ENCODE measurements at regions not wholly inside any gene's neighbourhood (a gene's known extent, or its start where the extent isn't known, plus 50 kb on each side); places are given as distances from the start of the nearest gene placed in this dataset.

GRCh38 chr3:99434190-99434589 is 204.2 kb upstream of the COL8A1 start:
- H3K4me3 ChIP-seq (ENCODE audit: low read depth, low read length), result no peak overlapping the region
- TF ChIP-seq, protein P1, sequence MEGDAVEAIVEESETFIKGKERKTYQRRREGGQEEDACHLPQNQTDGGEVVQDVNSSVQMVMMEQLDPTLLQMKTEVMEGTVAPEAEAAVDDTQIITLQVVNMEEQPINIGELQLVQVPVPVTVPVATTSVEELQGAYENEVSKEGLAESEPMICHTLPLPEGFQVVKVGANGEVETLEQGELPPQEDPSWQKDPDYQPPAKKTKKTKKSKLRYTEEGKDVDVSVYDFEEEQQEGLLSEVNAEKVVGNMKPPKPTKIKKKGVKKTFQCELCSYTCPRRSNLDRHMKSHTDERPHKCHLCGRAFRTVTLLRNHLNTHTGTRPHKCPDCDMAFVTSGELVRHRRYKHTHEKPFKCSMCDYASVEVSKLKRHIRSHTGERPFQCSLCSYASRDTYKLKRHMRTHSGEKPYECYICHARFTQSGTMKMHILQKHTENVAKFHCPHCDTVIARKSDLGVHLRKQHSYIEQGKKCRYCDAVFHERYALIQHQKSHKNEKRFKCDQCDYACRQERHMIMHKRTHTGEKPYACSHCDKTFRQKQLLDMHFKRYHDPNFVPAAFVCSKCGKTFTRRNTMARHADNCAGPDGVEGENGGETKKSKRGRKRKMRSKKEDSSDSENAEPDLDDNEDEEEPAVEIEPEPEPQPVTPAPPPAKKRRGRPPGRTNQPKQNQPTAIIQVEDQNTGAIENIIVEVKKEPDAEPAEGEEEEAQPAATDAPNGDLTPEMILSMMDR (IDR thresholded peaks at IDR 0.05; ENCODE audit: control insufficient read depth, extremely low read depth, insufficient read depth), result no peak
- no peak for DNase-seq (ENCODE audit: low read depth)

DNA sequence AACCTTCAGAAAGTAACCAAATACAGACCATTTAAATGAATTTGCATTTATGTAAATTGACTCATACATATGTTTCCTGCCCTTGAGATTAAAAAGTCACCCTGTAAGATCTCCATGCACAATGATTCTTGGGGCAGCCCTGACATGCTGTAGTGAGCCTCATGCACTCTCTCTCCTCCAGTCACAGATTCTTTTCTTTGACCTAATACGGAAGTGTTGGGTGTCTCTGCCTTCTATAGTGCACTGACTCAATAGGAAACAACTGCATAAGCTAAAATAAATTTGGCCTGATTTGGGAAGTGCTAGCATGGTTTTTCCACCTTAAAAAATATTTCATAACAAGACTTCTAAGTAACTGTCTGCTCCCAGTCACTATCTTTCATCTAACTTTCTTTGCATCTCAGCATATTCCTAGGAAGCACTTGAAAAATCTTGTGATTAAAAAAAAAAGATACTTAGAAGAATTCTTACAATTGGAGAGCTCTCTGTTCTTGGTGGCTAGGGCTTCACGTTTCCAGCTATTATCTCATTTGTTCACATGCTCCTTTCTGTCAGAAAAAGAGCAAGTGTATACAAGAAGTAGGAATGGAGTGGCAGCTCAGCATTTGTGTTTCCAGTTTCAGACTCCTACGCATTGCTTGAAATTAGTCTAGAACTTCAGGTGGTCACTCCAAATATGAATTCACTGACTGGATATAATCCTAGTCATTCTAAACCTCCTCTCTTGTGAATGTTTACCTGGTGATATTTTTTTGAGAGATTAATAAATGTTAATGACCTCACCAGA is 207.9 kb upstream of the COL8A1 start:
- TF ChIP-seq, protein P1 (IDR thresholded peaks at IDR 0.05; ENCODE audit: control insufficient read depth, extremely low read depth, insufficient read depth), result no peak
- DNase-seq (ENCODE audit: low read depth), result no peak
- H3K4me3 ChIP-seq (ENCODE audit: low read depth, low read length), result no peak overlapping the region

DNA sequence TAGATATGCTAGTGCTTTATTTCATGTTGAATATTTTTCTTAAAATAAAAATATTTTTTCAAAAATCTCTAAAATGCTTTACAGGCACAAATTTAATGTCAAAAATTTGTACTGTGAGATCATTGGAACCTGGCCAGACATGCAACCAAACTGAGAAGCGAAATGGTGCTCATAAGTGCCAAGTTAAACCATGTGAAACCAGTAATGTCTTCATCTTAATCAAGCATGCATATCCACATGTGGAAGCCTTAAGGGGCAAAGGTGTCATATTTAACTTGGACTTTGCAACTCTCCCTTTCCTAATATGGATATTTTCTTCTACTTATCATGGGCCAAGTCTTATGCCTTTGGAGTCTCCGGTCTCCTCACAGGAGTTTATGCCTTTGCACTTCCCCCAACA is 208.9 kb upstream of the COL8A1 start:
- DNase-seq (ENCODE audit: low read depth), result no peak
- H3K4me3 ChIP-seq (ENCODE audit: low read depth, low read length), result no peak overlapping the region
- TF ChIP-seq, protein P1 (IDR thresholded peaks at IDR 0.05; ENCODE audit: control insufficient read depth, extremely low read depth, insufficient read depth), result no peak

- no peak for DNase-seq (ENCODE audit: low read depth)
- TF ChIP-seq, protein P1 (IDR thresholded peaks at IDR 0.05; ENCODE audit: control insufficient read depth, extremely low read depth, insufficient read depth), result no peak
- no peak overlapping the region for H3K4me3 ChIP-seq (ENCODE audit: low read depth, low read length)
Observed at GRCh38 chr3:99425930-99426329, 212.5 kb upstream of the COL8A1 start.

DNA sequence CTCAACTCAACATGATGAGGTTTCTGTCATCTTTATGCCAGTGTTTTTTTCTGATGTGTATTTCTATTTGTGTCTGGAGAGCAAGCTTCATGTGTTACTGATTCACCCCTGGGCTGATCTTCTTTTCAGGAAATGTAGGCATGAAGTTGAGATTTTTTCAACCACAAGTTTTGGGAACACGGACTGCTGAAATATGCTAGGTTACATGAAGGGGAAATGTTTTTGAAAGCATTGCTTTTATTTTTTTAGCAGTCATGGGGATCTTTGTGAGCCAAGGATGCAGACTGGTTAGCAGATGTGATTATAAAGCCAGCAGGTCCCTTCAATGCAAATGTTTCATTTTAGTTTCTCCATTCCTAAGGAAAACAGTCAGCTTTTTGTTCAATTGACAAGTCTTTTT is 219.3 kb upstream of the COL8A1 start:
- DNase-seq (ENCODE audit: low read depth), result no peak
- TF ChIP-seq, protein P1 (IDR thresholded peaks at IDR 0.05; ENCODE audit: control insufficient read depth, extremely low read depth, insufficient read depth), result no peak
- H3K4me3 ChIP-seq (ENCODE audit: low read depth, low read length), result no peak overlapping the region

DNA sequence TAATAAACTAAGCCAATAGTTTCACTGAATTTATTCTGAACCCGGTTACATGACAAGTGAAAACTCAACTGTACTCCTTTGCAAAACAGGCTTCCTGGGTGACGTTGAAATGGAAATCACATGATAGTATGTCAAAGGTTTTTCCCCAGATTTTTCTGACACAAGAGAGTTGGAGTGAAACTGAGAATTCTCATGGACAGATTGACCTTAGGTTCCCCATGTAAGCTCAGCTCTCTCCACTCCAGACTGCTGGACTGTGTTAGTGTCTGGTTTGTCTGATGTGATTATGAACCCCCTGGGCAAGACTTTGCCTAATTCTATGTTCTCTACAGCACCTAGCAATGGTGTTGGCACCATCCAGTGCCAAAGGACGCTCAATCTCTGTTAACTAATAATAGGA is 219.7 kb upstream of the COL8A1 start:
- TF ChIP-seq, protein P1 (IDR thresholded peaks at IDR 0.05; ENCODE audit: control insufficient read depth, extremely low read depth, insufficient read depth), result no peak
- H3K4me3 ChIP-seq (ENCODE audit: low read depth, low read length), result no peak overlapping the region
- DNase-seq (ENCODE audit: low read depth), result no peak

GRCh38 chr3:99418209-99418635 is 220.2 kb upstream of the COL8A1 start:
- H3K4me3 ChIP-seq (ENCODE audit: low read depth, low read length), result no peak overlapping the region
- no peak for DNase-seq (ENCODE audit: low read depth)
- TF ChIP-seq, protein P1 (IDR thresholded peaks at IDR 0.05; ENCODE audit: control insufficient read depth, extremely low read depth, insufficient read depth), result no peak

Data from LNCaP clone FGC (cell line).